Trophoblast cell (in vitro differentiated cells and primary cell): ENCODE measurements at regions not wholly inside any gene's neighbourhood (a gene's known extent, or its start where the extent isn't known, plus 50 kb on each side); places are given as distances from the start of the nearest gene placed in this dataset.

Source experiments
- DNase-seq, 2 donors: peaks; one replicate each; pipeline ENCODE4 v3.0.0-alpha.2; 2016
- H2AFZ ChIP-seq: 2 replicates; pipeline ENCODE4 v1.6.1; 2013; ENCODE audit warnings: low read length, moderate library complexity, mild to moderate bottlenecking; ENCODE audit not compliant: insufficient read depth, poor library complexity
- H2AK5ac ChIP-seq: 2 replicates; pipeline ENCODE4 v1.6.1; 2013; ENCODE audit warnings: mild to moderate bottlenecking, low read length
- H2BK120ac ChIP-seq: 2 replicates; pipeline ENCODE4 v1.6.1; 2013; ENCODE audit warnings: low read length, mild to moderate bottlenecking, moderate library complexity; ENCODE audit not compliant: insufficient read depth, poor library complexity
- H2BK12ac ChIP-seq: 2 replicates; pipeline ENCODE4 v1.6.1; 2013; ENCODE audit warnings: mild to moderate bottlenecking, low read length, moderate library complexity
- H2BK5ac ChIP-seq: 2 replicates; pipeline ENCODE4 v1.6.1; 2013; ENCODE audit warnings: low read length, low read depth, moderate library complexity, mild to moderate bottlenecking; ENCODE audit not compliant: poor library complexity
- H3K14ac ChIP-seq: 2 replicates; pipeline ENCODE4 v1.6.1; 2013; ENCODE audit warnings: mild to moderate bottlenecking, low read length
- H3K18ac ChIP-seq: 2 replicates; pipeline ENCODE4 v1.6.1; 2013; ENCODE audit warnings: mild to moderate bottlenecking, low read length
- H3K23ac ChIP-seq: 2 replicates; pipeline ENCODE4 v1.6.1; 2013; ENCODE audit warnings: low read length
- H3K27ac ChIP-seq: 2 replicates; pipeline ENCODE4 v1.5.1; 2013; ENCODE audit warnings: low read depth, mild to moderate bottlenecking, inconsistent platforms, low read length, moderate library complexity
- H3K27me3 ChIP-seq: 2 replicates; pipeline ENCODE4 v1.6.1; 2013; ENCODE audit warnings: inconsistent platforms, mild to moderate bottlenecking, low read length, moderate library complexity; ENCODE audit not compliant: insufficient read depth
- H3K36me3 ChIP-seq, 2 experiments: 1 replicate in 1 of 2; 2 replicates in 1 of 2; pipeline ENCODE4 v1.6.1; 2013; ENCODE audit warnings: low read length in 2 of 2, mild to moderate bottlenecking in 2 of 2, moderate library complexity in 1 of 2; ENCODE audit not compliant: insufficient read depth in 2 of 2, control insufficient read depth in 1 of 2
- H3K4ac ChIP-seq: 2 replicates; pipeline ENCODE4 v1.6.1; 2013; ENCODE audit warnings: low read depth, mild to moderate bottlenecking, low read length, moderate library complexity
- H3K4me1 ChIP-seq, 2 experiments: 1 replicate in 1 of 2; 2 replicates in 1 of 2; pipeline ENCODE4 v1.6.1; 2013; ENCODE audit warnings: low read length in 2 of 2, mild to moderate bottlenecking in 2 of 2, moderate library complexity in 1 of 2; ENCODE audit not compliant: insufficient read depth in 2 of 2, control insufficient read depth in 1 of 2
- H3K4me2 ChIP-seq: 2 replicates; pipeline ENCODE4 v1.6.1; 2013; ENCODE audit warnings: inconsistent platforms, mild to moderate bottlenecking, low read length, moderate library complexity
- H3K4me3 ChIP-seq: 2 replicates; pipeline ENCODE4 v1.5.1; 2013; ENCODE audit warnings: mild to moderate bottlenecking, low read depth, low read length, inconsistent platforms
- H3K79me1 ChIP-seq: one replicate; pipeline ENCODE4 v1.6.1; 2013; ENCODE audit warnings: low read length
- H3K79me2 ChIP-seq: 2 replicates; pipeline ENCODE4 v1.6.1; 2013; ENCODE audit warnings: low read length, mild to moderate bottlenecking; ENCODE audit not compliant: control insufficient read depth, insufficient read depth, poor library complexity
- H3K9ac ChIP-seq: 2 replicates; pipeline ENCODE4 v1.6.1; 2013; ENCODE audit warnings: mild to moderate bottlenecking, low read length
- H3K9me3 ChIP-seq: 2 replicates; pipeline ENCODE4 v1.6.1; 2013; ENCODE audit warnings: low read depth, mild to moderate bottlenecking, control low read depth, inconsistent platforms, low read length; ENCODE audit not compliant: insufficient read depth
- H4K12ac ChIP-seq: 2 replicates; pipeline ENCODE4 v1.6.1; 2013; ENCODE audit warnings: low read depth, mild to moderate bottlenecking, low read length, moderate library complexity
- H4K8ac ChIP-seq: 2 replicates; pipeline ENCODE4 v1.6.1; 2013; ENCODE audit warnings: low read depth, mild to moderate bottlenecking, low read length, moderate library complexity
- H4K91ac ChIP-seq: one replicate; pipeline ENCODE4 v1.6.1; 2013; ENCODE audit warnings: low read depth, mild to moderate bottlenecking, low read length, moderate library complexity
- WGBS: extraction: QIAGEN DNeasy Blood & Tissue Kit; methylation state at CpG from one replicate; pipeline ENCODE4 v1.1.7; 2013; ENCODE audit warnings: missing lambda C conversion rate; ENCODE audit not compliant: insufficient read length, insufficient coverage; ENCODE audit errors: extremely low coverage; 5-methylcytosine and 5-hydroxymethylcytosine counted together

DNA sequence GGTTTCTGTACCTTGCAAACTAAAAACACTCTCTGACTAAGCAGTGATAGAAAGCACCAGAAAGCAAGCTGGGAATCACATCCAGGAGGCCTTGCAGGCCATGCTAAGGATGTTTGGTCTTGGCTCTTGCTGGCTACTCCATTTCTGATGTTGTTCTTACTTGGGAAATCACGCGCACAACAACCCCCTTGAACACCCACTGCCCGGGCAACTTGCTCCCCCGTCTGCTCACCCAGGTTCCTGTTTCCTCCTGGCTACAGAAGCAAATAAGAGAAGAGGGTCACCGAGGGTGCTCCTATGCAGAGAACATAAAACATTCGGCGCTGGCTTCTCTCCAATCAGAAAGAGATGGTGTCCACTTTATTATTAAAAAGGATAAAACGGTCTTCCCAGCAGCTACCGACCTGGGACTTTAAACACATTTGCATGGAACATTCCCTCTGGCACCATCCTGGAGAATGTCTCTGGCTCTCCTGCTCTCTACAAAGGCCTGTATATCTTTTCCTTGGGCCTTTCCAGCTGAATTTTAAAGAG lies 271.2 kb upstream of the RPL38 start:
- no peak overlapping the region for H3K27ac ChIP-seq
- H3K27me3 ChIP-seq: no peaks in the 10 kb centered on the region
- no peaks in the 10 kb centered on the region for H3K4me1 ChIP-seq
- H3K79me1 ChIP-seq: no peaks in the 10 kb centered on the region
- H2BK5ac ChIP-seq: no peak overlapping the region
- DNase-seq: no peak
- H3K4me2 ChIP-seq: no peak overlapping the region
- H3K23ac ChIP-seq: no peak overlapping the region
- no peak overlapping the region for H3K4me3 ChIP-seq
- no peak overlapping the region for H3K14ac ChIP-seq
- H2BK12ac ChIP-seq: no peak overlapping the region
- H3K36me3 ChIP-seq: no peaks in the 10 kb centered on the region
- no peak overlapping the region for H2AFZ ChIP-seq
- peaks cover 6% of the 10 kb centered on the region for H3K9me3 ChIP-seq
- no peak overlapping the region for H4K8ac ChIP-seq
- no peak overlapping the region for H3K18ac ChIP-seq
- WGBS: no CpG with 5 or more reads among the region's 9 CpGs
- H4K91ac ChIP-seq: no peak overlapping the region
- no peak overlapping the region for H4K12ac ChIP-seq
- no peak overlapping the region for H2BK120ac ChIP-seq
- no peaks in the 10 kb centered on the region for H3K79me2 ChIP-seq
- no peak overlapping the region for H2AK5ac ChIP-seq
- H3K4ac ChIP-seq: no peak overlapping the region
- H3K9ac ChIP-seq: no peak overlapping the region

DNA sequence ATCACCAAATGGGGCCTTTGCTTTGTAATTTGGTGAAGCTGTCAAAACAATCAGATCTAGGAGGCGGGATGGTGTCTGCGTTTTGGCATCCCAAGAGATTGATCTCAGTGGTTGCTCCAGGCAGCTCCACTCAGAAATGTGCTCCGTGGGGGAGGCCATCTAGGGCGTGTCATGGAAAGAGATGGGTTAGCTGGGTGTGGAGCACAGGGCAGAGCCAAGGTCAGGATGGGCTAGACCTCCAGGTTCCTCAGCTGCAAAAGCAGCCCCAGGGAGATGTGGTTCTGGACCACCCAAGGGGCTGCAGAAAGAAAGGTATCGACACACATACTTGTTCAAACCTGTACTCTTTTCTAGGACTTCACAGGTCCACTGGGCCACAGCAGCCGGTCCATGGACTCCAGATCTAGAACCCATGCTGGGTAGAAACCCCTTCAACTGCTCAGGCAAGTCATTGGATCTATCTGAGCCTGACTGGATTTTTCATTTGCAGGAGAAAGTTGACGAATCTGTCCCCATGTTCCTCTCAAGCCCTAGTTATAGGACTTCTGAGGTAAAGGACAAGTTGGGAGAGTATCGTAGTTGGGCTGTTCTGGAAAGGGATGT lies 270.2 kb upstream of the RPL38 start:
- no peak overlapping the region for H2BK12ac ChIP-seq
- no peak overlapping the region for H3K9ac ChIP-seq
- no peak overlapping the region for H3K18ac ChIP-seq
- no peaks in the 10 kb centered on the region for H3K79me2 ChIP-seq
- H3K9me3 ChIP-seq: peaks cover 6% of the 10 kb centered on the region
- H3K27me3 ChIP-seq: no peaks in the 10 kb centered on the region
- H4K12ac ChIP-seq: no peak overlapping the region
- H3K79me1 ChIP-seq: no peaks in the 10 kb centered on the region
- H3K4me3 ChIP-seq: no peak overlapping the region
- no peaks in the 10 kb centered on the region for H3K36me3 ChIP-seq
- no peak overlapping the region for H3K4me2 ChIP-seq
- H3K4me1 ChIP-seq: no peaks in the 10 kb centered on the region
- no peak overlapping the region for H3K23ac ChIP-seq
- no peak overlapping the region for H2BK5ac ChIP-seq
- H2BK120ac ChIP-seq: no peak overlapping the region
- DNase-seq: no peak
- no CpG with 5 or more reads among the region's 8 CpGs for WGBS
- H4K91ac ChIP-seq: no peak overlapping the region
- no peak overlapping the region for H4K8ac ChIP-seq
- no peak overlapping the region for H2AFZ ChIP-seq
- no peak overlapping the region for H3K4ac ChIP-seq
- no peak overlapping the region for H3K27ac ChIP-seq
- H3K14ac ChIP-seq: no peak overlapping the region
- H2AK5ac ChIP-seq: no peak overlapping the region

- H3K4me2 ChIP-seq: no peak overlapping the region
- no peaks in the 10 kb centered on the region for H3K27me3 ChIP-seq
- H3K9ac ChIP-seq: no peak overlapping the region
- H2BK12ac ChIP-seq: no peak overlapping the region
- no peak overlapping the region for H4K91ac ChIP-seq
- H3K4me3 ChIP-seq: no peak overlapping the region
- H3K14ac ChIP-seq: no peak overlapping the region
- no peaks in the 10 kb centered on the region for H3K36me3 ChIP-seq
- H3K23ac ChIP-seq: no peak overlapping the region
- H3K4ac ChIP-seq: no peak overlapping the region
- H3K79me1 ChIP-seq: no peaks in the 10 kb centered on the region
- no peak overlapping the region for H2AK5ac ChIP-seq
- H3K9me3 ChIP-seq: peaks cover 6% of the 10 kb centered on the region
- no peak overlapping the region for H2BK120ac ChIP-seq
- no peaks in the 10 kb centered on the region for H3K79me2 ChIP-seq
- no peaks in the 10 kb centered on the region for H3K4me1 ChIP-seq
- no peak overlapping the region for H2AFZ ChIP-seq
- no peak overlapping the region for H4K12ac ChIP-seq
- H3K18ac ChIP-seq: no peak overlapping the region
- no peak overlapping the region for H2BK5ac ChIP-seq
- no peak overlapping the region for H3K27ac ChIP-seq
- no peak for DNase-seq
- H4K8ac ChIP-seq: no peak overlapping the region
These were observed 269.6 kb upstream of the RPL38 start for GRCh38 chr17:73933871-73934270.

- H3K9ac ChIP-seq: no peak overlapping the region
- H3K14ac ChIP-seq: no peak overlapping the region
- no peak overlapping the region for H4K8ac ChIP-seq
- no peak overlapping the region for H2AK5ac ChIP-seq
- H3K27me3 ChIP-seq: no peaks in the 10 kb centered on the region
- no peak overlapping the region for H2BK120ac ChIP-seq
- no peak overlapping the region for H4K91ac ChIP-seq
- H3K27ac ChIP-seq: no peak overlapping the region
- no peaks in the 10 kb centered on the region for H3K79me1 ChIP-seq
- H2BK12ac ChIP-seq: no peak overlapping the region
- H2BK5ac ChIP-seq: no peak overlapping the region
- no peak overlapping the region for H3K4me3 ChIP-seq
- no peak overlapping the region for H3K18ac ChIP-seq
- H4K12ac ChIP-seq: no peak overlapping the region
- no peak overlapping the region for H2AFZ ChIP-seq
- H3K4me2 ChIP-seq: no peak overlapping the region
- peaks cover 6% of the 10 kb centered on the region for H3K9me3 ChIP-seq
- no peaks in the 10 kb centered on the region for H3K79me2 ChIP-seq
- no peak overlapping the region for H3K4ac ChIP-seq
- H3K36me3 ChIP-seq: no peaks in the 10 kb centered on the region
- no peak overlapping the region for H3K23ac ChIP-seq
- no peak for DNase-seq
- WGBS: no CpG with 5 or more reads among the region's 2 CpGs
- no peaks in the 10 kb centered on the region for H3K4me1 ChIP-seq
These were observed 268.8 kb upstream of the RPL38 start for GRCh38 chr17:73934696-73935095.
